Mesothelial cell of epicardium (in vitro differentiated cells): ENCODE measurements at regions not wholly inside any gene's neighbourhood (a gene's known extent, or its start where the extent isn't known, plus 50 kb on each side); places are given as distances from the start of the nearest gene placed in this dataset.
"Not testable (repeated sequence)": the region's sequence is repeated elsewhere in the genome, so short reads cannot be mapped to it uniquely, and the experiment has no call there.

ENCODE experiments used
- DNase-seq, 2 experiments: peaks; one replicate each; pipeline ENCODE4 v3.0.0; 2021; ENCODE audit warnings: low spot score in 2 of 2; ENCODE audit not compliant: unreplicated experiment in 2 of 2
- H3K27ac Mint-ChIP-seq: 2 replicates; pipeline ENCODE4 v1.8.0; 2021; ENCODE audit warnings: mixed read lengths
- H3K27me3 Mint-ChIP-seq: 2 replicates; pipeline ENCODE4 v1.8.0; 2021; ENCODE audit warnings: low read depth, mixed read lengths
- H3K36me3 Mint-ChIP-seq: 2 replicates; pipeline ENCODE4 v1.8.0; 2021; ENCODE audit warnings: mixed read lengths
- H3K4me1 Mint-ChIP-seq: 2 replicates; pipeline ENCODE4 v1.8.0; 2021; ENCODE audit warnings: mixed read lengths
- H3K4me3 Mint-ChIP-seq: 2 replicates; pipeline ENCODE4 v1.8.0; 2021; ENCODE audit warnings: mild to moderate bottlenecking, moderate library complexity, mixed read lengths
- H3K9me3 Mint-ChIP-seq: 2 replicates; pipeline ENCODE4 v1.8.0; 2021; ENCODE audit warnings: mixed read lengths

DNA sequence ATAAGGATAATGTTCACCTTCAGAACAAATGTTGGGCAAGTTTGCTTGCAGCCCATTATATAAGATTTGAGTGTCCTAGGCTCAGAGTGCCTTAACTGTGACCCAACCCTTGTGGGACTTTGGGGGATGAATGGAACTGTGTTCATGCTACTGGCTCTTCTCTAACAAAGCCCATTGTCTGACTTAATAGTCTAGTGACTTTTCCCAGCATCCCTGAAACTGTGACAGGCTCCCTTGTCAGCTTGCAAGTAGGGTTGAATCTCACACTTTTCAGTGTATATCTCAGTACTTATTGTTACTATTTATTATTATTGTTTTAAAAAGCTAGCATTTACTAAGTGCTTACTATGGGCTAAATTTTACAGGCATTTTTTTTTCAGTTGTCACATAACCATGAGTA lies 1488.2 kb downstream of the KHDRBS2 start:
- H3K27ac Mint-ChIP-seq: not testable (repeated sequence)

DNA sequence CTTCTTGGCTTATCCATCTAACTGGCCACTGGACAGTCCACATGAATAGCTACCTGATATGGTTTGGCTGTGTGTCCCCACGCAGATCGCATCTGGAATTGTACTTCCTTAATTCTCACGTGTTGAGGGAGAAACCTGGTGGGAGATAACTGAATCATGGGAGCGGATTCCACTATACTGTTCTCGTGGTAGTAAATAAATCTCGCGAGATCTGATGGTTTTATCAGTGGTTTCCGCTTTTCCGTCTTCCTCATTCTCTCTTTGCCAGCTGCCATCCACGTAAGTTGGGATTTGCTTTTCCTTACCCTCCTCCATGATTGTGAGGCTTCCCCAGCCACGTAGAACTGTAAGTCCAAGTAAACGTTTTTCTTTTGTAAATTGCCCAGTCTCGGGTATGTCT lies 1496.4 kb downstream of the KHDRBS2 start:
- not testable (repeated sequence) for H3K4me1 Mint-ChIP-seq

More for the DNA sequence above, 1488.2 kb downstream of the KHDRBS2 start:
- H3K4me1 Mint-ChIP-seq, H3K27me3 Mint-ChIP-seq, H3K36me3 Mint-ChIP-seq, H3K9me3 Mint-ChIP-seq, H3K4me3 Mint-ChIP-seq, DNase-seq: not testable (repeated sequence)

DNA sequence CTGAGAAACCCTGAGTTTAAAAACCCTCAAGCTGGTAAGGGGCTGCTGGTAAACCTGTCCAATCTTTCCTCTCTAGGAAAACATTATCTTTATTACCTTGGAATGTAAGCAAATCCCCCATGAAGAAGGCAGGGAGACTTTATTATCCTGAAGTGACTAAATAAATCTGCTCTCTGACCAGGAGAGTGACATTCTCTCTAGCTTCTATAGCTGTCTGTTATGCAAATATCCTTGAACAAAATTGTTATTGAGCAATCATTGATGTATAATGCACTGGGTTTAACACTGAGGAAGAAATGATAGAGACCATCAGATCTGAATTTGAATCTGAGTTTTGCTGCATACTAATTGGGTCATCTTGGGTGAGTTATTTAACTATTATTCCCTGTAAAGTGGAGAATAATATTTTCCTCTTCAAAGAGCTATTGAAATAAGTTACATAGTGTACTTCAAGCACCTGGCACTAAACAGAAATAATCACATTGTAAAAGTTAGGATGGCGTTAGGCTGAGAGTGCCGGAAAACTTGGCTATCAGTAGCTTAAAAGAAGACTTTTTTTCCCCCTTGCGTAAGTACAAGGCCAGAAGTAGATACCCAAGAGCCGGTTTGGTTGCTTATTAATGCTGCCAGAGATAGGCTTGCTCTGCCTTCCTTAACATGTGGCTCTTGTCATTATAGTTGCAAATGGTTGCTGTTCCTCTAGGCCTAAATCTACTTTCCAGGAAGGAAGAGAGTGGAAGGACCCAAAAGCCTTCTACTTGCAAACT lies 1503.1 kb downstream of the KHDRBS2 start:
- H3K4me3 Mint-ChIP-seq: not testable (repeated sequence)

More for the DNA sequence above, 1496.4 kb downstream of the KHDRBS2 start:
- H3K27me3 Mint-ChIP-seq, H3K9me3 Mint-ChIP-seq, H3K27ac Mint-ChIP-seq, H3K36me3 Mint-ChIP-seq, DNase-seq, H3K4me3 Mint-ChIP-seq: not testable (repeated sequence)

DNA sequence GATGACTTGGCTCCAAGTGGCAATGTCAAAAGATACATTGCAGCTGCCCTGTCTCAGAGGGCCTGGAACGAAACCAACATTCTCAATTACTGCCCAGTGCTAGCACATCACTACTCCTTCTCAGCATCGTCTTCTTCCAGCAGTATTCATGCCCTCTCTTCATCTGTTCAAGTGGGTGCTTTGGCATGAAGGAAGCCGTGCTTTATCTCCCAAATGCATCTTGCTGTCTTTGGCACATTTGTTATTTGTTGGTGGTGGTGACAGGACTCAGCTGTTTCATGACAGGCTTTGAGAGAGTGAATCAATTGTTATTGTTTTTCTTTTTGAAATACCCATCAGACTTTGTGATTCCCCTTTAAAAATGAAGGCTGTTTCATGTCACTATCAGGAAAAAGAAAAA lies 1506.4 kb downstream of the KHDRBS2 start:
- not testable (repeated sequence) for H3K4me3 Mint-ChIP-seq, H3K27ac Mint-ChIP-seq, H3K4me1 Mint-ChIP-seq, H3K36me3 Mint-ChIP-seq, H3K9me3 Mint-ChIP-seq, DNase-seq
- peaks cover 11% of the 10 kb centered on the region for H3K27me3 Mint-ChIP-seq

More for the DNA sequence above, 1503.1 kb downstream of the KHDRBS2 start:
- H3K9me3 Mint-ChIP-seq, H3K36me3 Mint-ChIP-seq, DNase-seq, H3K27ac Mint-ChIP-seq, H3K4me1 Mint-ChIP-seq: not testable (repeated sequence)
- H3K27me3 Mint-ChIP-seq: peaks cover 11% of the 10 kb centered on the region

DNA sequence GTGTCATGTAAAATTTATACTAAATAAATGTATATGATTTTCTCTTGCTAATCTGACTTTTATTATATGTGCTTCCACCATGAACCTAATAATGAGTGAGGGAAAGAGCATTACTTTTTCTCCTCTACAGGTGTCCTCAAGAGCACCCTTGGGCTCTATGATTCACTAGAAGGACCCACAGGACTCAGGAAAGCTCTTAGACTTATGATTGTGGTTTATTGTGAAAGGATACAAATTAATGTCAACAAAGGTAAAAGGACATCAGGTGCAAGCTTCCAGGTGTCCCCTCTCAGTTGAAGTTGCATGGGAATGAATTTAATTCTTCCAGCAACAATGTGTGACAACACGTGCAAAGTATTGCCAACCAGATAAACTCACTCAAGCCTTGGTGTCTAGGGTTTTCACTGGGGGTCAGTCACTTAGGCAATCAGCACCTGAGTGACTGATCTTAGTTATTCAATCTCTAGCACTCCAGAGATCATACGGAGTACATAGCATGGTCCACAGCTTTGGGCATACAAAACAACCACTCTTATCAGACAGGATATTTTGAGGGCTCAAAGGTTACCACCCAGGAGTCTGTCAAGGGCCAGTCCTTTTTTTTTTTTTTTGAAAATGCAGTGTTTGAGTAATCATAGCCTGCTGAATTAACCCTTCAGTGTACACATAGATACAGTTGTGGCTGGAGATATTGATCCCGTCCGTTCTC lies 1518.1 kb downstream of the KHDRBS2 start:
- H3K9me3 Mint-ChIP-seq, H3K36me3 Mint-ChIP-seq, H3K27ac Mint-ChIP-seq, DNase-seq, H3K27me3 Mint-ChIP-seq, H3K4me1 Mint-ChIP-seq, H3K4me3 Mint-ChIP-seq: not testable (repeated sequence)

DNA sequence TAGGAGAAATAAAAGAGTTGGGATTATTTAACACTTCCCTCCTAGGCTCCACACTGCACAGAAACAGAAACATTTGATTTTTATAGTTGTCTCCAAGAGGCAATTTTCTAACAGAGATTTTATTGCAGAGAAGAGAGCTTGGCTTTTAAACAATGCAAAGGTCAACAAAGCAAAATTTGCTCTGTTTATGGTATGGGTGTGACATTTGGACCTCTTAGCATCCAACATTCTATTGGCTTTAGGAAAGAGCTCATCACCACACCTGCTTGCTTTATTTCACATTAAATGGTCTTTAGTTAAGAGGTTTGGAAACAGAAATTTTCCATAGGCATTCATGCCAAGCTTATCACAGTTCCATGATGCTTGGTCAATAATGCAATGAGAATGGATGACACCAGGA lies 1520.7 kb downstream of the KHDRBS2 start:
- H3K4me3 Mint-ChIP-seq, H3K36me3 Mint-ChIP-seq, H3K27ac Mint-ChIP-seq, H3K4me1 Mint-ChIP-seq, H3K27me3 Mint-ChIP-seq, DNase-seq, H3K9me3 Mint-ChIP-seq: not testable (repeated sequence)

DNA sequence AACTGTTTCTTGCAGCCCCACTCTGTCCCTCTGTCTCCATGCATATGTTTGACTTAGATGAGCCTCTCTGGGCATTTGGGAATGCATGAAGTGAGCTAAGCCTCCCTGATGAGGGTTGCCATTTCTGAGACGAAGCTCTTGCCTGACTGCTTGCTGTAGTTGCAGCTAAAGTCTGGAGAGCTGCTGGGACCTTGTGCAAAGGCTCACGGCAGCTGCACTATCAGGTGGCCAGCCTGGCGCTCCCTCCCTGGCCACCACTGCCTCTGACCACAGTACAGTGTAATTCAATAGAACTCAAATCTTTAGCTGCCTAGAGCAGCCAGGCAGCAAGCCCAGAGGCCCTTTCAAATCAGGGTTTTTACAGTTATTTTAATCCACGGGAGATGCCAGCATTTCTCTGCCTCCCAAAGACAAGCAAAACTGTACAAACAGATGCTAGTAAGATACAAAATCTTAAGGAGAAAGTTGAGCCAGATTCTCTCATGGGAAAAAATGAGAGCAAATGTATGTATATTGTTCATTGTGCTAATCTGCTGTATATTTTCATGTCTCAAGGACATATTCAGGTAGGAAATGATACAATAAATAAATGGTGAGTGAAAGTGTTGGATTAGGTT lies 1522.5 kb downstream of the KHDRBS2 start:
- H3K4me3 Mint-ChIP-seq, H3K27ac Mint-ChIP-seq, H3K9me3 Mint-ChIP-seq, H3K4me1 Mint-ChIP-seq, H3K36me3 Mint-ChIP-seq, H3K27me3 Mint-ChIP-seq, DNase-seq: not testable (repeated sequence)

DNA sequence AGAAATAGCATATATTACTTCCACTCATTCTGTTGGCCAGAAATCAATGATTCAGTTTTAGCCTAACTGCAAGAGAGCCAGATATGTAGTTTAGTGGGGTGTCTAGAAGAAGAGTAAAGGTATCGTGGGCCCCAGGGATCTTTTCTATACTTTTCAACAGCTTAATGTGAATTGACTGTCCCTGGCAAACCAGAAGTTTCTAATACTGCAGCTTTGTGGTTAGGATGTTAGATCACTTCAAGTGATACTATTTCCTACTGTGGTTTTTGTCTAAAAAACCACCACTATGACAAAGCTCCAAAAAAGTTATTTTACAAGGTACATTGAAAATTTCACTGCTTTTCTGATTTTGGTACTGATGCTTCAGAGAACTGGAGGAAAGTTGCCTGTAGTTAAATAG lies 1525.1 kb downstream of the KHDRBS2 start:
- not testable (repeated sequence) for H3K4me1 Mint-ChIP-seq, H3K36me3 Mint-ChIP-seq, H3K27me3 Mint-ChIP-seq, H3K27ac Mint-ChIP-seq, DNase-seq, H3K4me3 Mint-ChIP-seq
- H3K9me3 Mint-ChIP-seq: peaks cover 14% of the 10 kb centered on the region

DNA sequence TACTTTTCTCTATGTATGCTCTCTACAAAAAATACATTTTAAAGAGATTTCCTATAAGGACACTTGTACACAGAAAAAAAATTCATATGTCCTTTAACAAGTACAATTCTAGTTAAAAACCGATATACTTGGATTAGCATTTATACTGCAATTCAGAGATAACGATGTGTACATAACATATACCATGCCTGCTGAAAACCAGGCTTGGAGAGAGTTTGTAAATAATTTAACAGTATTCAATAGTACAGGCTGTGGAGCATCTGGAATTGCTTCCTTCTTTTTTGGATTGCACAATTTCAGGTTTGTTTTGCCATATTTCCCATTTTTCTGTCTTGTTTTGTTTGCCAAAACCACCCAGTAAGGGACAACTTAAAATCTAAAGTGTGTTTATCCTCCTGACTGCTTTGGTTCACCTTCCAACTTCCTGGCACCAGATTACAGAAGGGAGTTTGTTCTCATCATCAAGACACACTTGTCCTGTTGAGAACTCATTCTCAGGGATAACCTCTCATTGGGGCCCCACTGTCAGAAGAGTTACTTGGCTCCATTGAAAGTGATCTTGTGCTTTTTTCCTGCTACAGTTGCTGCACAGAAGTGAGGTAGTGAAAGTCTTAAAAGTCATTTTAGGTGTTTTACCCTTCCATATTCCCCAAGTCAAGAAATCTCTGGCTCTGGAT lies 1526.7 kb downstream of the KHDRBS2 start:
- not testable (repeated sequence) for H3K27me3 Mint-ChIP-seq, H3K36me3 Mint-ChIP-seq, H3K4me1 Mint-ChIP-seq, H3K4me3 Mint-ChIP-seq, DNase-seq, H3K27ac Mint-ChIP-seq
- H3K9me3 Mint-ChIP-seq: peaks cover 26% of the 10 kb centered on the region

DNA sequence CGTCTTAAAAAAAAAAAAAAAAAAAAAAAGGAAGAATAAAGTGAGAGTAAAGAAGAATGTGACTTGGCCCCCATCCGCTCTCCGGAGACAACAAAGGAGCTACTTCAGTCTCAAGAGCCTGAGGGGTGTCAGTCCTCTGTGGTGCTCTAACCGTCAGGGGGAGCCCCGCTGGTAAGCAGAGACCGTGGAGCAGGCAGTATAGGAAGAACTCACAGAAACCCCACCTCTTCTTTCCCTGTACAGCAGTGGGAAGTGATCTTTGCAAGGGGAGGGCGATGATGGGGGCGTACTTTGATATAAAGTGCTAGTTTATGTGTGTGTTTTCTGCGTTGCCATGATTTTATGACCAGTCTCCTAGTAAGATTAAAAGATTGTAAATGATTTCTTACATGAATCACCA lies 1527.3 kb downstream of the KHDRBS2 start:
- not testable (repeated sequence) for H3K36me3 Mint-ChIP-seq, H3K4me1 Mint-ChIP-seq, H3K27ac Mint-ChIP-seq, H3K27me3 Mint-ChIP-seq, H3K4me3 Mint-ChIP-seq, DNase-seq
- H3K9me3 Mint-ChIP-seq: peaks cover 26% of the 10 kb centered on the region
